Suppressor macrophage treated with lipopolysaccharide for 1 hour (primary cell): ENCODE measurements at regions not wholly inside any gene's neighbourhood (a gene's known extent, or its start where the extent isn't known, plus 50 kb on each side); places are given as distances from the start of the nearest gene placed in this dataset.

Experiments
- DNase-seq, 3 donors: peaks; one replicate each; pipeline ENCODE4 v3.0.0-alpha.2; 2020 to 2022

- no peak for DNase-seq
Observed at GRCh38 chr19:31567776-31568175, 218.5 kb upstream of the TSHZ3 start.

DNA sequence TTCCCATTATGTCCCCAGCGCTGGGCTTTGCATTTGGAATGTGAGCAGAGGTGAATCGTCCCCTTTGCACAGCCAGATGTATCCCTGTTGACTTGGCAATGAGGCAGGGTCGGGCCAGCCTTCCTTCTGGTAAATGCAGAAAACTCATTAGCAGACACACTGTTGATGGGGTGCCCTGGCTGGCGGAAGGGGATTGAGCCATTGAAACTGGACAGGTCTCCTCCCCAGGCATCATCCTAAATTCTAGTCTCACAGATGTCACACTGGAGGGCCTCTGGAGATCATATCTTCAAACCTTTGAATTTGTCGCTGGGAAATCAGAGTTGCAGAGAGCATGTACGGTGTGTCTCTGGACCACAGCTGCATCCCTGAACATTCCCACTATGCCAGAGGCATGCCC, 219.5 kb upstream of the TSHZ3 start:
- DNase-seq: no peak

GRCh38 chr19:31570718-31571117, 221.5 kb upstream of the TSHZ3 start:
- DNase-seq: no peak

DNA sequence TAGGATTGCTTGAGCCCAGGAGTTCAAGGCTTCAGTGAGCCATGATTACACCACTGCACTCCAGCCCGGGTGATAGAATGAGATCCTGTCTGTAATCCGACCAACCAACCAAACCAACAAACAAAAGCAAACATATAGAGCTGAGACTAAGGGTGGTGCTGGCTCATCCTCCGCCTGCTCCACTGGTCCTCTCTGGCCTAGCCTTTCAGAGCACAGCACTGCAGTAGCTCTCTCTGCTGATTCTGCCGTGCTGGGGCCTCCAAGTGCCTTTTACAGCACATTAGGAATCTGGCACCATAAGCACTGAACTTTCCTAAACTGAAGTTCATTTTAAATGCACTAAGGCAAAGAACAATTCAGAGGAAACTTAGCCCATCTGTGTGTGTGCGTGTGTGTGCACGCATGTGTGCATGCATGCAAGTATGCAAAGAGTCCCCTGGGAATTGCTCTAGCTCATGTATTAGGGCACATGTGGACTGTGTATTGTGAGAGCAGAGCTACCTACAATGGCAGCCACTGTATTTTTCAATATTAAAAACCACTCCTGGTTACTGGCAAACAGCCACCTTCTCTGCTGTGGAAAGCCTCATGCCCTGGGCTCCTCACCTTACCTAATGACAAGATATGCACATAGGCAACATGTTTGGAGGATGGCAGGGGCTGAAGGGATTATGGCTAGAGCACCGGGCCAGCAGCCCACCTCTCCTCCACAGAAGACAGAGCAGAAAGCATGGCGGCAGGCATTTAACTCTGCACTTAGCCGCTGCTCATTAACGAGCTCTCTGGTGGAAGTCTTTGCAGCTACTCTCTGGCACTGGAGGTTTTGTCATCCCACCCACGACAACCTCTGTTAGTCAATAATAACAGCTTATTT, 223.1 kb upstream of the TSHZ3 start:
- no peak for DNase-seq

GRCh38 chr19:31572976-31573298, 223.7 kb upstream of the TSHZ3 start:
- no peak for DNase-seq

DNA sequence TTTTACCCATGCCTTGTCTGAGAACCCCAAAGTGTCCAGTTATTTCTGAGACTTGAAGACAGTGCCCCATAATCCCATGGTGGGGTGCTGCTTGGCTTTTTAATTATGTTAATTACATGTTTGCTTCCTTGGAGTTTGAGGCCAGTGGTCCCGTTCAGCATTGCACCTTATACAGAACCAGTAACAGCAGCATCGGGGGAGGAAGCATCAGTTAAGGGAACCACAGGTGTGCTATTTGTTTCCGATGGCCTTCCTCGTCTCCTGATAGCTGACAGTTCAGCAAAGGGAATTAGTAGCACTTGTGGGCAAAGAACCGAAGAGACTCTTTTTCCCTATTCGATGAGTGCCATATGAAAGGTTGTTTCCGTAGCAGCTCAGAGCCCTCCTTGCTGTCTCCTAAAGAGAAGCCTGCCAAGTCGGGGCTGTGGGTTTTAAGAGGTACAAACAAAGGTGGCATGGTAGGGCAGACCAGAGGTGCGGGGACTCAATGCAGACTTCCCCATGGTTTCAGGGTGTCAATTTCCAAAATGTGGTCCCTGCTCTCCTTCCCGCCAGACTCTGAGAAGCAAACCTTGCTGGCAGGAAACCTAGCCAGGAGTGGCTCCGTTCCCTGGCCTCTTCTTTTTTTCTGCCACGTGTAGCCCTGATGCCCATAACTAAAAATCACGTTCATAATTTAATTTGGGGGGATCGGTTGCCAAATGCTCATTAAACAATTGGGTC, 225.2 kb upstream of the TSHZ3 start:
- no peak for DNase-seq

GRCh38 chr19:31575846-31576335, 226.7 kb upstream of the TSHZ3 start:
- no peak for DNase-seq

DNA sequence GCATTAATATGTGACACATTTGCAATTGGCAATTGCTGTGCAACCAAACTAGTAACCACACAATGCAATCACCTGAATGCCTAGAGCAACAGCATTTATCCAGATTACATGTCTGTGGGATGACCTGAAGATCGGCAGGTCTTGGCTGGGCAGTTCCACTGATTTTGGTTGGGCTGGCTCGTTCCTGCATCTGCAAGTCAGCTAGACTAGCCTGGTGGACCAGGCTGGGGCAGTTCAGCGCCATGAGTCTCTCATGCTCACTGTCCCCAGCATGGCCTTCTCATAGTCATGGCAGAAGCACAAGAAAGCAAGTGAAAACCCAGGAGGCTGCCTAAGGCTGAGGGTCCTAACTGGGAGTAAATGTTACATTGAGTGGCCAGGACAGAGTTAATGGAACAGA, 229.1 kb upstream of the TSHZ3 start:
- no peak for DNase-seq

DNA sequence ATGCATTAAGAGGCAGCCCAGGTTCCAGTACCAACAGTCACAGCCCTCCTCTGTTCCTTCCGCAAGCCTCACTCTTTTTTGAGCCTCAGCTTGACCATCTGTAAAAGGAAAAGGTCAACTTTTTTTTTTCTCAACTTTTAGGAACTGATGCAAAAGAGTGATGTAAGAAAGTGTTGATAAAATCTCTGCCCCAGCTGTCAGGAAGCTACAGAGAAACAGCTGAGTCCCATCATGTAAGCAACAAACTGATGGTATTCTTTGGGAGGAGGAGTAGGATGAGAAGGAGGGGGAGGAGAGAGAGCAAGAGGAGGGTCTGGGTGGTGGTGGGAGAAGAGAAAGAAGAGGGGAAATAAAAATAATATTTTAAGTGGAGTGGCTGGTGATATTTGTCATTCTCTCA, 233.9 kb upstream of the TSHZ3 start:
- DNase-seq: no peak

DNA sequence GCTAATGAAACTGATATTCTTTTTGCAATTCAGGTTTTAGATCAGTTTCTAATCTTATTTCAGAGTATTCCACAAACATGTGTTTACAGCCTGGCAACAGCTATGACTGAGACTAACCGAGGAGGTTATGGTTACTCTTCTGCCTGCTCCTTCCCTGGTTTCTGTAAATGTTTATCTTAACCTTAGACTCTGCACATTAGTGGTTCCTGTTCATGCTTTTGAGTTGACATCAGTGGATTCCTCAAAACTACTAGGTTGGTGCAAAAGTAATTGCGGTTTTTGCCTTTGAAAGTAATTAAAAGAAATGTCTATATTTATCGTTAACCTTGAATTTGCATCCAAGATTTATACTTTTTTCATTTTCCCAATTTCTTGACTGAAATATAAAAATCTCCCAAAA, 237.0 kb upstream of the TSHZ3 start:
- no peak for DNase-seq

DNA sequence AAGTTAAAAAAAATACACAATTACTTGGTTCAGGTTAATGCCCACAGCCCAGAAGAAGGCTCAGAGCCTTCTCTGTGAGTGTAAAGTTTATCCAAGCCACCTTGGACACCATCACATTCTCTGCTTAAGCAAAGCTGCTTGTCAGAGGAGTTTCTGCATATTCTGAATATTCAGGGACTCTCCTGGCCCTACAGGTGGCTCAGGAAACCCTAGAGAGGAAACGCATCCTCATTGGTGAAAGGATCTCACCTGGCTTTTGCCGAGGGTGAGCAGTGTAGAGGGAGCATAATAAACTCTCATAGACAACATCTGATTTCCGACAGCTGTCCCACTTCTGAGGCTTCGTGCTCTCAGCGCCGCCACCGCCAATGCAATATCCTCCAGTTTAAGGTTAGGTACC, 239.9 kb upstream of the TSHZ3 start:
- DNase-seq: no peak

DNA sequence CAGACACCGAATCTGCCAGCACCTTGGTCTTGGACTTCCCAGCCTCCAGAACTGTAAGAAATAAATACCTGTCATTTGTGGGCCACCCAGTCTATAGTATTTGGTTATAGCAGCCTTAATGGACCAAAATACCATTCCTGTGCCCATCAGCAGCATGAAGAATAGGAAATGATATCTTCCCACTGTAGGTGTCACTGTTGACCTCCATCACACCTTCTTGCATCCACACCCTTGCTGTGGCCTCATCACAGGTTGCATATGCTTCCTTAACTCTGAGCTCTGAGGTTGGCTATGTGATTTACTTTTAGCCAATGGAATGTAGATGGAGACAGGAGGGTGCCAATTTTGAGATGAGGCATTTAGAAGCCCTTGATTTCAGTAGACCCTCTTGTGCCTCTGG, 242.0 kb upstream of the TSHZ3 start:
- DNase-seq: no peak

DNA sequence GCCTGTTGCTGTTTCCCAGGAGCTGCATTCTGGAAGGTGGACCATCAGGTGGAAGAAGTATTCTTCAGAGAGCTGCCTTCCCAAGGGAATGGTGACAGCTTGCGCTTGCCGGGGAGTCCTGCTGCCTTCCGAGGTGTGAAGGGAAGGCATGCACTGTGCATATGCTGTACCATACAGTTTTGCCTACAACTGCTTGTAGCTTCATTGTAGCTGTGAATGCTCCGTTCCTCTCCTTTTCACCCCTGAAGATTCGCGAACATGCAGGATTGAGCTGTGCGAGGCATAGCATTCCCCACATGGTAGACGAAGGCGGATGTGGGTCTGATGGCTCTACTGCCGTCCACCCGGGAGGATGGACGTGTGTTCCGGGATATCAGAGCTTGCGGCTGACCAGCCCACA, 243.2 kb upstream of the TSHZ3 start:
- no peak for DNase-seq

GRCh38 chr19:31594701-31595100, 245.5 kb upstream of the TSHZ3 start:
- no peak for DNase-seq

DNA sequence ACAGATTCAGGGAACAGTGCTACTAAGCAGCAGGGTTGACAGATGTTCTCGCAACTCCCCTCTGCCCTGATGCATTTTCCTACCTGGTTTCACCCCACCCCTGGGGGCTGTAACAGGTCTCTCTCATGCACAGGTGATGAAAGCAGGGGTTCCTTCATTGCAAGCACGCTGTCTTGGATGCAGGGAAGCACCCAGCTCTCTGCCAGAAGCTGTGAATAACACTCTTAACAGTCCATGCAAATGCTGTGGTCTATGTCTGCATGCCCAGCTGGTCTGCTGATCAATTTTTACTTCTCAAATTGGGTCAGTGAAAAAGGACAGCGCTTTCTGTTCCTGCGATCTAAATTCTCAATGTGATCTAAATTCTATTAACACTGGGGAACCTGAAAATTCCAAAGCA, 246.3 kb upstream of the TSHZ3 start:
- no peak for DNase-seq

GRCh38 chr19:31596751-31597150, 247.5 kb upstream of the TSHZ3 start:
- no peak for DNase-seq

- no peak for DNase-seq
Observed at GRCh38 chr19:31597616-31598015, 248.4 kb upstream of the TSHZ3 start.

- DNase-seq: no peak
Observed at GRCh38 chr19:31598730-31599238, 249.5 kb upstream of the TSHZ3 start.

DNA sequence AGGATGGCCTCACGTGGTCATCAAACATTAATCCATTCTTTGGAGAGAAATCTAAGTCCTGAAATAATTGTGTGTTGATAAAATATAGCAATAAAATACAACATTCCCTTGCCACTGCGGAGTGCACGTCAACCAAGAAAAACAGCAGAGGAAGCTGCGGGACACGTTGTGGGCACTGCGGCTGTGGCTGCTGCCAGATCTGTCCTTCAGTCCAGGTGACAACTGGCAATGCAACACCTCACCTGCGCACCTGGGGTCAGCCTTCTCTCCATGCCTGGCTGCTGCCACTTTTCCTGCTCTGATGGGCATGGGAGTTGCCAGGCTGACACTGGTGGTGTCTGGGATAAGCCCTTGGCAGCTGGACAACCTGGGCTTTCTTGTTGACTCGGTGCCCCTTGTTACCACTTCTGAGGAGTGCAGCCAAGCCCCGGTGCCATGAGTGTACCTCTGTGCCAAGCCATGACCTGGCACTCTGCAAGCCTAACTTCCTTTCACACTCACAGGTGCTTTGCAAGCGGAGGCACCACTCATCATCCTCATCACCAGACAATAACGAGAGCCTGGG, 251.6 kb upstream of the TSHZ3 start:
- no peak for DNase-seq

GRCh38 chr19:31601855-31602254, 252.6 kb upstream of the TSHZ3 start:
- no peak for DNase-seq

GRCh38 chr19:31602548-31602947, 253.3 kb upstream of the TSHZ3 start:
- no peak for DNase-seq

GRCh38 chr19:31604493-31605040, 255.3 kb upstream of the TSHZ3 start:
- DNase-seq: no peak

GRCh38 chr19:31610018-31610417, 260.8 kb upstream of the TSHZ3 start:
- no peak for DNase-seq
